ENCODE measurements at regions not wholly inside any gene's neighbourhood (a gene's known extent, or its start where the extent isn't known, plus 50 kb on each side); places are given as distances from the start of the nearest gene placed in this dataset.
"Not testable (repeated sequence)": the region's sequence is repeated elsewhere in the genome, so short reads cannot be mapped to it uniquely, and the experiment has no call there.

- DNase-seq, result no peak
Observed at GRCh38 chr2:17184512-17184911, 333.7 kb downstream of the RAD51AP2 start.

GRCh38 chr2:17182399-17182798 lies 335.8 kb downstream of the RAD51AP2 start:
- DNase-seq, result no peak

- no peak for DNase-seq
Observed at GRCh38 chr2:17181051-17181752, 337.0 kb downstream of the RAD51AP2 start.

- DNase-seq, result no peak
Observed at GRCh38 chr2:17179145-17179808, 339.0 kb downstream of the RAD51AP2 start.

- no peak for DNase-seq
Observed at GRCh38 chr2:17177088-17177487, 341.2 kb downstream of the RAD51AP2 start.

- DNase-seq, result no peak
Observed at GRCh38 chr2:17171446-17172049, 346.7 kb downstream of the RAD51AP2 start.

GRCh38 chr2:17166506-17166905 lies 351.7 kb downstream of the RAD51AP2 start:
- DNase-seq, result no peak

GRCh38 chr2:17164550-17164949 lies 353.7 kb downstream of the RAD51AP2 start:
- DNase-seq, result no peak

GRCh38 chr2:17163638-17164037 lies 354.6 kb downstream of the RAD51AP2 start:
- DNase-seq, result no peak

- DNase-seq, result no peak
Observed at GRCh38 chr2:17162713-17163112, 355.5 kb downstream of the RAD51AP2 start.

GRCh38 chr2:17160594-17160993 lies 357.6 kb downstream of the RAD51AP2 start:
- no peak for DNase-seq

- DNase-seq, result no peak
Observed at GRCh38 chr2:17156086-17156485, 362.2 kb downstream of the RAD51AP2 start.

GRCh38 chr2:17149945-17150344 lies 368.3 kb downstream of the RAD51AP2 start:
- DNase-seq, result no peak

GRCh38 chr2:17148407-17149145 lies 369.7 kb downstream of the RAD51AP2 start:
- DNase-seq, result no peak

GRCh38 chr2:17146358-17146757 lies 371.9 kb downstream of the RAD51AP2 start:
- no peak for DNase-seq

- no peak for DNase-seq
Observed at GRCh38 chr2:17136877-17137276, 381.4 kb downstream of the RAD51AP2 start.

GRCh38 chr2:17136231-17136630 lies 382.0 kb downstream of the RAD51AP2 start:
- no peak for DNase-seq

GRCh38 chr2:17135619-17136018 lies 382.6 kb downstream of the RAD51AP2 start:
- no peak for DNase-seq

- DNase-seq, result no peak
Observed at GRCh38 chr2:17133052-17133671, 385.1 kb downstream of the RAD51AP2 start.

GRCh38 chr2:17130627-17131026 lies 387.6 kb downstream of the RAD51AP2 start:
- not testable (repeated sequence) for DNase-seq

- DNase-seq, result no peak
Observed at GRCh38 chr2:17125989-17126620, 392.1 kb downstream of the RAD51AP2 start.

GRCh38 chr2:17124575-17125318 lies 393.5 kb downstream of the RAD51AP2 start:
- DNase-seq, result no peak

All from activated T-cell treated with anti-CD3 and anti-CD28 coated beads, Interleukin-2, amount 50 U/mL, for 48 hours (primary cell).